Midbrain (tissue), 1 donor: ENCODE measurements at regions not wholly inside any gene's neighbourhood (a gene's known extent, or its start where the extent isn't known, plus 50 kb on each side); places are given as distances from the start of the nearest gene placed in this dataset.
"Not testable (repeated sequence)": the region's sequence is repeated elsewhere in the genome, so short reads cannot be mapped to it uniquely, and the experiment has no call there.

ENCODE experiments used
- DNase-seq: peaks from one replicate; lab custom pipeline; 2025; lab: John Stamatoyannopoulos, UW

- DNase-seq: not testable (repeated sequence)
Measured at GRCh38 chr20:17891131-17891530, 77.5 kb downstream of the SNX5 start.

- no peak for DNase-seq
Measured at GRCh38 chr20:17890330-17890729, 78.3 kb downstream of the SNX5 start.

- no peak for DNase-seq
Measured at GRCh38 chr20:17889226-17889625, 79.4 kb downstream of the SNX5 start.

GRCh38 chr20:17888044-17888443 lies 80.5 kb downstream of the SNX5 start:
- no peak for DNase-seq

- DNase-seq: no peak
Measured at GRCh38 chr20:17887331-17888030, 81.1 kb downstream of the SNX5 start.

GRCh38 chr20:17885544-17885943 lies 83.0 kb downstream of the SNX5 start:
- DNase-seq: no peak

GRCh38 chr20:17885076-17885475 lies 83.5 kb downstream of the SNX5 start:
- no peak for DNase-seq

- DNase-seq: no peak
Measured at GRCh38 chr20:17884307-17885003, 84.1 kb downstream of the SNX5 start.

GRCh38 chr20:17883592-17884306 lies 84.8 kb downstream of the SNX5 start:
- DNase-seq: no peak

- no peak for DNase-seq
Measured at GRCh38 chr20:17882834-17883591, 85.6 kb downstream of the SNX5 start.

- no peak for DNase-seq
Measured at GRCh38 chr20:17882065-17882833, 86.3 kb downstream of the SNX5 start.

- DNase-seq: no peak
Measured at GRCh38 chr20:17881741-17882064, 86.9 kb downstream of the SNX5 start.

GRCh38 chr20:17878912-17879602 lies 89.5 kb downstream of the SNX5 start:
- no peak for DNase-seq

- DNase-seq: no peak
Measured at GRCh38 chr20:17878069-17878911, 90.3 kb downstream of the SNX5 start.

GRCh38 chr20:17875981-17876385 lies 92.6 kb downstream of the SNX5 start:
- no peak for DNase-seq

- peak; percentile 66 for DNase-seq
Measured at GRCh38 chr20:17875106-17875980, 93.3 kb downstream of the SNX5 start.

- DNase-seq: no peak
Measured at GRCh38 chr20:17874271-17875105, 94.1 kb downstream of the SNX5 start.
